ENCODE measurements at regions not wholly inside any gene's neighbourhood (a gene's known extent, or its start where the extent isn't known, plus 50 kb on each side); places are given as distances from the start of the nearest gene placed in this dataset.

DNA sequence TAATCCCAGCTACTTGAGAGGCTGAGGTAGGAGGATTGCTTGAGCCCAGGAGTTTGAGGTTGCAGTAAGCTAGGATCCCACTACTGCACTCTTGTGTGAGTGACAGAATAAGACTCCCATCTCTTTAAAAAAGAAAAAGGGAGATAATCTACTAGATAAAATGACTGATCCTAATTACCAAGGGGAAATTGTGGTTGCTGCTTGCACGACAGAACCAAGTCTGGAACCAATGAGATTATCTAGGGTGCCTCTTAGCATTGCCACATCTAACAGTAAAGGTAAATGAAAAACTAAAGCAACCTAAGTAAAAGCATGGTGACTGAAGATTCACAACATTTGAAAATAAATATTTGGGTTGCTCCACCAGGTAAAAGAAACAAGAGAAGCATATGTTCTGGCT is 185.1 kb downstream of the PDHA2 start:
- ATAC-seq (ENCODE audit: low read depth) = no peak
- dilution Hi-C loops (cut with HindIII; ENCODE audit: low sequenced_read_pairs, unreplicated experiment) = no loop called here
- no TSS peak for BruUV-seq (replicated peaks)

More for the DNA sequence above, 185.1 kb downstream of the PDHA2 start:
- no peak overlapping the region for H4K91ac ChIP-seq (ENCODE audit: insufficient read depth, low read depth, low read length)
- no peak for DNase-seq
- H3K4me1 ChIP-seq (ENCODE audit: control insufficient read depth, insufficient read depth, low read length) = no peaks in the 10 kb centered on the region
- H2AK9ac ChIP-seq (replicated peaks; ENCODE audit: low read depth, low read length, poor library complexity) = no peak overlapping the region
- no peaks in the 10 kb centered on the region for H3K36me3 ChIP-seq (ENCODE audit: control insufficient read depth, insufficient read depth, low read length)
- no peak overlapping the region for H3K56ac ChIP-seq (ENCODE audit: extremely low read depth, insufficient read depth, low read length)
- no peak overlapping the region for H3K9ac ChIP-seq (ENCODE audit: low read depth, low read length)
- no peak overlapping the region for H3K4me2 ChIP-seq (ENCODE audit: low read depth, low read length)
- no peak overlapping the region for H3K4me3 ChIP-seq (ENCODE audit: insufficient read depth, low read depth, low read length)
- no peaks in the 10 kb centered on the region for H3K79me1 ChIP-seq (ENCODE audit: low read depth in 1 of 2, low read length in 2 of 2)
- no peak overlapping the region for H2AK5ac ChIP-seq (ENCODE audit: low read depth, low read length)
- H3K27ac ChIP-seq (ENCODE audit: insufficient read depth, low read length) = no peak overlapping the region
- H4K5ac ChIP-seq (ENCODE audit: low read depth, low read length) = no peak overlapping the region
- POLR2A ChIA-PET (ENCODE audit: unreplicated experiment) = no interaction called here
- H3K9me3 ChIP-seq (ENCODE audit: control insufficient read depth, insufficient read depth, low read length) = peaks cover 2% of the 10 kb centered on the region; the same call in 1 of the 2 replicates
- H3K4ac ChIP-seq (ENCODE audit: low read depth, low read length) = no peak overlapping the region
- no peaks in the 10 kb centered on the region for H3K9me1 ChIP-seq (ENCODE audit: insufficient read depth, low read length)
- H3K14ac ChIP-seq (replicated peaks; ENCODE audit: low read depth, low read length) = no peak overlapping the region
- H4K8ac ChIP-seq (ENCODE audit: low read depth in 2 of 2, low read length in 2 of 2) = no peak overlapping the region
- H3K18ac ChIP-seq (ENCODE audit: low read depth, low read length) = no peak overlapping the region
- H2BK20ac ChIP-seq (ENCODE audit: low read depth, low read length) = no peak overlapping the region
- H3K27me3 ChIP-seq (ENCODE audit: control insufficient read depth, insufficient read depth, low read length) = no peaks in the 10 kb centered on the region
- CTCF ChIA-PET = no interaction called here
- H4K20me1 ChIP-seq (ENCODE audit: insufficient read depth, low read length) = no peaks in the 10 kb centered on the region
- H2AFZ ChIP-seq (replicated peaks; ENCODE audit: low read length, poor library complexity) = no peak overlapping the region
- no peak overlapping the region for H2BK15ac ChIP-seq (ENCODE audit: low read depth, low read length)
- H2BK5ac ChIP-seq (ENCODE audit: low read depth, low read length, poor library complexity, severe bottlenecking) = no peak overlapping the region
- no peak overlapping the region for H2BK120ac ChIP-seq (ENCODE audit: low read depth, low read length)
- no peak overlapping the region for H3K23ac ChIP-seq (ENCODE audit: low read depth, low read length)
- intact Hi-C loops (cut with micrococcal nuclease) (no loop called here), in situ Hi-C loops (cut with MboI; ENCODE audit: low sequenced_read_pairs) (no loop called here)
- no peak for TF ChIP-seq RFX5 (IDR thresholded peaks at IDR 0.05; ENCODE audit: low read depth, low read length)
- TF ChIP-seq NFE2L2 (IDR thresholded peaks at IDR 0.05; ENCODE audit: low read depth, low read length) = no peak
- no CpG with 5 or more reads among the region's 1 CpG for WGBS, 2 experiments (ENCODE audit: extremely low coverage in 2 of 2, insufficient read length in 1 of 2)
